ENCODE measurements at regions not wholly inside any gene's neighbourhood (a gene's known extent, or its start where the extent isn't known, plus 50 kb on each side); places are given as distances from the start of the nearest gene placed in this dataset.
"Not testable (repeated sequence)": the region's sequence is repeated elsewhere in the genome, so short reads cannot be mapped to it uniquely, and the experiment has no call there.

DNA sequence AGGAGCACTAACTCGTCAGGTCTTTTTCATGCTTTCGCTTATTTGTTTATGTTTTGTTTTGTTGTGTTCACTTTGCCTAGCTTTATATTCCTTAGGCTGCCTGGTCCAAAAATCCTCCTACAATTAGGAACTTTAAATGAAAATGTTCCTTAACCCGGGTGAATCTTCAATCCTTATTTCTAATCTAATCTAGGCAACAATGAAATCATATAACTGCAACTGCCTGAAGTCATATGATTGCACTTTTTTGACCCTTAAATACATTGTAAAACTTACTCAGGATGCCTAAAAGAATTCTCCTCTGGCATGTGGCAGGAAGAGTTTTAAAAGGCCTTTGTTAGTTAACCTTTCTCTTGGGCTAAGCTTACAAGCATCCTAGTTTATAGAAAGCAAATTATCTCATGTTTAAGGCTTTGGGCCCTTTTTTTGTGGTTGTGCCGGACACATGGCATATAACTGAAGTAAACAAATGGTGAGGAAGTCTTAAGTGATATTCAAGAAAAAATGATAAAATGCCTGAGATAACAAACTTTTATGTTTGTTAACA is 279.4 kb downstream of the FAT4 start:
- DNase-seq (ENCODE audit: low spot score), result no peak

DNA sequence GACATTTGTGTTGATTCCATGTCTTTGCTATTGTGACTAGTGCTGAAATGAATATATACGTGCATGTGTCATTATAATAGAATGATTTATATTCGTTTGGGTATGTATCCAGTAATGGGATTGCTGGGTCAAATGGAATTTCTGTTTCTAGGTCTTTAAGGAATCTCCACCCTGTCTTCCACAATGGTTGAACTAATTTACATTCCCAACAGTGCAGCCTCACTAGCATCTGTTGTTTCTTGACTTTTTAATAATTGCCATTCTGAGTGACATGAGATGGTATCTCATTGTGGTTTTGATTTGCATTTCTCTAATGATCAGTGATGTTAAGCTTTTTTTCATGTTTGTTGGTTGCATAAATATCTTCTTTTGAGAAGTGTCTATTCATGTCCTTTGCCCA is 291.2 kb downstream of the FAT4 start:
- not testable (repeated sequence) for DNase-seq (ENCODE audit: low spot score)

DNA sequence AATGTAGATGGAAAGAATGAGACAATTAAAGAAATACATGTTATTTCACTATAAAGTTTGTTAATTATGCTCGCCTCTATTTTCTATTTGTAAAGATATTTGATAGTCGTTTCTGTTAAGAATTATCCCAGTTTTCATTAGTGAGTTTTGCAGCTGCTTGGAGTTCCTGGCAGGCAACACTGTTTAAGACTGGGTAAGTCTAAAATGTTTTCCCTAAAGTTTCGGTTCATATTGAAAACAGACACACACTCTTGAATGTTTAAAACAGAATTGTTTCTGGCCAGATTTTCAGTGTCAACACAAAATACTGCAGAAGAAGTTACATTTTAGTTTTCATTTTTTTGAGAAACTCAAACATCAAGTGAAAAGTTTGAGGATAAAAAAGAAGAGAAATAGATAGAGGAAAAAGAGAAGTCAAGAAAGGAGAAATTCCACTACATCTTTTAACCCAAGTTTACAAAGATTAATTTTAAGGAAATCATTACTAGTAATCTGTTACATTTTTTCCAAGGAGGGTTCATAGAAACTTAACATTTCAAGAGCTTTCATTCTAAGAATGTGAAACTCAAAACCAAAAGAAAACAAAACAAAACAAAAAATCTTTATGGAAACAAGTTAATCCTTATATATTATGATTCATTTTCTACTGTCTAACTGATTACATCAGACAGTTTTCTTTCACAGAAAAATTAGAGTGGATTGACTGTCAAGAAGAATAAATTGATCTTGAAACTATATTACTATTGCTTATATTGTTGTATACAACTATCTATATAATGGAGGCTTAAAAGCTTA is 305.5 kb downstream of the FAT4 start:
- DNase-seq (ENCODE audit: low spot score), result no peak

DNA sequence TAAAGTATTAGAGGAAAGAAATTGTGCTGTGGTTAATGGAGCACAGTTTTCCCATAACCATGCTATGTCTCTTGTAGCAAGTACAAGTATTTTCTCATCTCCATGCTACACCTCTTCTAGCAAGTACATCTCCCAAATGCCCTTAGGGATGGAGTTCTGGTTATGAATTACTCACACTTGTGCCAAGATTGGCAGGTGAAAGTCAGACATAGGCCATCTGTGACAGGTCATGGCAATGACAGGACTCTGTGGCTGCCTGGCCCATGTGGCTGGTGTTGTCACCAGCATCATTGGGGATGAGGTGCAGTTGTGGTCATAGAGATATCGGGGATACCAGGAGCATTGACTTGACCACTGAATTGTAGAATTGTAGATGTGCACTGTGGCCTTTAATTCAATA is 310.2 kb downstream of the FAT4 start:
- no peak for DNase-seq (ENCODE audit: low spot score)

DNA sequence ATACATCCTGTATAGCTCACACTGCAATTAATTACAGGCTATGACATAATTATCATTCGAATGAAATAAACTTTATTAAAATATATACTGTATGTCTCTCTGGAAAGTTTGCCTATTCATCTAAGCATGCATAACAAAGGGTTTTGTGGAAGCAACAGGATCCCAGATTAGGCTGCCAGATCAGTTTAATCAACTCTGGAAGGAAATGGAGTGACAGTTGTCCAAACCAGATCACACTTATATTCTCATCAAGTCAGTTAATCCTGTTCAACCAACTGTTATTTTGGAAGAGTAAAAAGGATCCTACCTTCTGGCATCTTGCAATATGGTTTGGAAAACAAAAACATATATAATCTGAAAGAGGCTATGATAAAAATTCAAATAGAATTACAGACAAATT is 312.2 kb downstream of the FAT4 start:
- DNase-seq (ENCODE audit: low spot score), result no peak

DNA sequence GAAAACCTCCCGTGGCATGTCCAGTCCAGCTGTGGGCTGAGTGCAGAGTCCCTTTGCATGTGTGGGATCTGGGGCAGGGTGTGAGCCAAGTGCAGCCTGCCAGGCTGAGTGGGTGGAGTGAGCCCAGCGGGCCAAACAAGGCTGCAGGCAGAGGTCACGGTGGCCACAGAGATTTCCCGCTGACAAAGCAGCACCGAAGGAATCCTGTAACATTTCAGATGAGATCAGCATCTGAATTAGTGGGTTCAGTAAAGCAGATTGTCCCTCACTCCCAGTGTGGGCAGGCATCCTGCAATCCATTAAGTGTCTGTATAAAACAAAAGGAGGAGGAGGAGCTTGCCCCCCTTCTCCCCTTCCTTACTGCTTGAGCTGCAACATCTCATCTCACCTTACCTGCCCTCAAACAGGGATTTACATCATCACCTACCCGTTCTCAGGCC is 324.4 kb downstream of the FAT4 start:
- no peak for DNase-seq (ENCODE audit: low spot score)

DNA sequence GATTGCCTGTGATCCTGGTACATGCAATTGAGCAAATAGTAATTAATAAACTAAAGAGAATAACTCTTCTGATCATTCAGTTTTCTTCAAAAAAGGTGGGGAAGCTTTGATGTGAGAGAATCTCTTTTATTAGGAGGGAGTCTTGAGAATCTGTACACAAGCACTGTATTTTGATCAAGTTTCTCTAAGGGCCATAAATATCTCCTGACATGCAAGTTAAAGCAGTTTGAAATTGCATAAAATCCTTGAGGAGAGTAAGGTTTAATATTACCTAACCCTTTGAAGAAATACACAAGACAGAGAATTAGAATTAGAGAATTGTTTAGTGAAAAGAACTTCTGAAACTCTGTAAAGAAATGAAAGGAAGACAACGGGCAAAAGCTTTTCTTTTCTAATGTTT is 326.9 kb downstream of the FAT4 start:
- DNase-seq (ENCODE audit: low spot score), result no peak

DNA sequence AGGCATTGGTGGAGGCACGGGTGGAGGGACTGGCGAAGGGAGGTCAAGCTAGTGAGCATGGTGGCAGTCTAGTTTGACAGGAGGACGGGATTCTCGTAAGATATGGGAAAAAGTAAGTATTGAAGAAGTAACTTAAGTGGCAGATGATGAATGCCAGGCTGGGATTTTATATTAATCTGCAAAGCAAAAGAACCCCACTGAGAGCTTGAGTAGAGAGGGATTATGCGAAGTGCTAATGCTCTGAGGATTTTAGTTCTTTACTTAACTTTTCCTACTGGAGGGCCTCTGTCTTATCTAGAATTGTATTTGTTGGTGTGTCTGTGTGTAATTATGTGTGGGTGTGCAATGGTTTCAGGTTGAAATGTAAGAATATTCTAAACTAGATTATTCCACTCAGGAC is 327.9 kb downstream of the FAT4 start:
- no peak for DNase-seq (ENCODE audit: low spot score)

DNA sequence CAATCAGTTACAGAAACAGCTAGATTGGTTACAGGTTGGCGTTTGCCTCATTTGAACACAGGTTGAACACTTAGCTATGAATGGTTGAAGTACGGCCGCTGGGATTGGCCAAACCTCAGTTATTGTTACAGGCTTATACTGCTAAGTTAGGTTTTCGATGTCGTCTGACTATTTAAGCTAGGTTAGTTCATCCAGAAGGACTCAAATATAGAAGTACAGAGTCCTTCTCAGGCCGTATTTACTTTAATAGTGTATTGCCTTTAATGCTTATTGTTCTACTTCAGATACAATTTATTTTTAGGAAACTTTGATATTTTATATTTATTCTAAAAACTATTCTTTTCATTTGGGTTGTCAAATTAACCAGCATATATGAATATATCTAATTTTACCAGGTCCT is 334.7 kb downstream of the FAT4 start:
- DNase-seq (ENCODE audit: low spot score), result no peak

DNA sequence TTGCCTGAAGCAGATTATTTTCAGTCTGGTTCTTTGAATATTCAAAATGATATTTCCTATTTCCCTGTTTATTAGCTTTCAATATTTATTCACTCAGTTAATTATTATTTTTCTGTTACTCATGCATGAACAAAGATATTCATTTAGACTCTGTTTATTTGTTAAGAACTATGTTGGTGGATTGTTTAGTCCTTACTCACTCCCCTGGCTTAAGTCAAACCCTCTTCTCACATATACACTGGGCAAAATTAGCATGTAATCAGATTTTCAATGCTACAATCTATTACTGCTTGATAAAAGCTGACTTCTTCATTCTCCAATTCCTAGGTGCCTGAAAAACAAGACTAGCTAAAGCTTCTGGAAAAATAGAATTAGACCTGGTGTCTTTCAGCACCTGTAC is 335.8 kb downstream of the FAT4 start:
- DNase-seq (ENCODE audit: low spot score), result no peak

DNA sequence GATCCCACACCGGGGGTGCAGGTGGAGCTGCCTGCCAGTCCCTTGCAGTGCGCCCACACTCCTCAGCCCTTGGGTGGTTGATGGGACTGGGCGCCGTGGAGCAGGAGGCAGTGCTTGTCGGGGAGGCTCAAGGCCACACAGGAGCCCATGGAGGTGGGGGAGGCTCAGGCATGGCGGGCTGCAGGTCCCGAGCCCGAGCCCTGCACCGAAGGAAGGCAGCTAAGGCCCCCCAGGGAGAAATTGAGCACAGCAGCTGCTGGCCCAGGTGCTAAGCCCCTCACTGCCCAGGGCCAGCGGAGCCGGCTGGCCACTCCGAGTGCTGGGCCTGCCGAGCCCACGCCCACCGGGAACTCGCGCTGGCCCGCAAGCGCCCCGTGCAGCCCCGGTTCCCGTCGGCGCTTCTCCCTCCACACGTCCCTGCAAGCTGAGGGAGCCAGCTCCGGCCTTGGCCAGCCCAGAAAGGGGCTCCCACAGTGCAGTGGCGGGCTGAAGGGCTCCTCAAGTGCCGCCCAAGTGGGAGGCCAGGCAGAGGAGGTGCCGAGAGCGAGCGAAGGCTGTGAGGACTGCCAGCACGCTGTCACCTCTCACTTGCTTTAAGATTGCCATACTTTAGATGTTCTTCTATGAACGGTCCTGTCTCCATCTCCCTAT is 337.1 kb downstream of the FAT4 start:
- not testable (repeated sequence) for DNase-seq (ENCODE audit: low spot score)

DNA sequence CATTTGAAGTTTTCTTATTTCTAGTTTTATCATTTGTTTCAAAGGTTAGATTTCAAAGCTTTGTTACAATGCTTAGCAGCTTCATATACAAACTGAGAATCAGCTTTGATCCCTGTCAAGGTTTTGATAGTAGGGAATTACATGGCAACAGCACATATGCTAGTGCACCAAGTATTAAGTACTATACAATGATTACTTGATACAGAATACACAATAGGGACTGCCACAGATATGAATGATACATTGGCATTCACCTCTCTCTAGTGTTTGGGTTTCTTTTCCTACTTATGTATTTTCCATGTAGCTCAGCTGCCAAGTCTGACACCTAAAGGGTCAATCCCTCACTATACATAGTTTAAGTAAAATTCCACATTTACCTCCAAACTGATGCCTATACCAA is 344.0 kb downstream of the FAT4 start:
- DNase-seq (ENCODE audit: low spot score), result no peak

DNA sequence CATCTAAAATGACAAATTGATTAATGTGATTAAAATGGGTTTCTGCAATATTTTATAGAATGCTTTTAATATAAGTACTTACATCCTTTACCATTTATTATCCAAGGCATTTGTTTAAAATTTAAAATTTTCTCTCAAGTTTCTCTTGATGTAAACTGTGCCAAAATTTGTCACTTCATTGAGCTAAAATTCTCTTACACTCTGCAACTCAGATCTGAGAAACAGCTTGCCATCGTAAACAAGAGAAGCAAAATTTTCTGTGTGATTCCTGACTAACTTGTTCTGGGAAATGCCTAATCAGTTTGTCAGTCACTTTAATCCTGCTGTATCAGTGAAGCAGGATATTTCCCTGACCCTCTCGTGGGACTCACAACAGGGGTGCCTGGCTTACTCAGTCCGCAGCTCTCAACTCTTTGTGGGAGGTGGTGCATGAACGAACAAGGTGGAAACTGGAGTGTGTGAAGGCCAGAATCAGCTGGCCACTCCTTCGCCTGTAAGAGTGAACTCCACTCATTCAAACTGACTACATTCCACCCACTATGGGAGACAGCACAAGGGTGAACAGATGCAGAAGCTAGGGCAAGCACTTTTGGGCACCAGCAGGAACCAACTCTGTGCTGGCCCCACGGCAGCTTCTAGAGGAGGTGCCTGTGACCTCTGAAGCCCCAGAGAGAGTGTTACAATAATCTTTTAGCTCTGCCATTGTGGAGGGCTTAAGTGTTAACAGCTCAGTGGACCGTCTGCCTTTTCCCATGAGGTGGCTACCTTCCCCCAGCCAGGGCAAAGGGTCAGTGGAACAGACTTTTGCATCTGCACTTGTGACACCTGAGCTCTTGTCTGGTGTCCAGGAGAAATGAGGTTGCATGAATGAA is 349.4 kb downstream of the FAT4 start:
- no peak for DNase-seq (ENCODE audit: low spot score)

DNA sequence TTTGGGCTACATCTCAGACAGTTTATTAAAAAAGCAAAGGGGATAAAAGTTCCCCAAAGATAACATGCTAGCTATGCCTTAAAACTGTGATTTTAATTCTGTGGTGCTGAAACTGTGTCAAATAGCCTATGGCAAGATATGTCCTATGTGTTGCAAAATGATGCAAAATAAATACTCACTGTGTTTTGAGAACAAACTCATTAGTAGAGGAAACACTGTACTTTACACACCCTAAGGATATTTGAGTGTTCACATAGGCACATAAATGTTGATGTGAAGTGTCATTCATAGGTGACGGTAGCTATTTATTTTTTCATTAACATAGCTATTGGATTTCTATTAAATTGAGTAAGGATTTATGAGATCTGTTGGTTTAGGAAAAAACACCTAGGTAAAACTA is 351.9 kb downstream of the FAT4 start:
- no peak for DNase-seq (ENCODE audit: low spot score)

DNA sequence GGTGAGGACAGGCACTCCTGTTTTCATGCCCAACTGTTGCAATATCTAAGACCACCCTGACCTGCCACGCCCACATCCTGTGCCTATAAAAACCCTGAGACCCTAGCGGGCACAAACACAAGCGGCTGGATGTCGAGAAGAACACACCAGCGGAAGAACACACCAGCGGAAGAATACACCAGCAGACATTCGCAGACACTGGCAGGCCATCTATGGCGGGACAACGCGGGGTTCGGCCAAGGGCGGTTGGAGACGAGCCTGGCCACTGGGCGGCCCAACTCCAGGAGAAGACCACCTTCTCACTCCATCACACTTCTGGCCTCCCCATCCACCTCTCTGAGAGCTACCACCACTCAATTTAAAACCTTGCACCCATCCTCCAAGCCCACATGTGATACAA is 361.4 kb downstream of the FAT4 start:
- no peak for DNase-seq (ENCODE audit: low spot score)

DNA sequence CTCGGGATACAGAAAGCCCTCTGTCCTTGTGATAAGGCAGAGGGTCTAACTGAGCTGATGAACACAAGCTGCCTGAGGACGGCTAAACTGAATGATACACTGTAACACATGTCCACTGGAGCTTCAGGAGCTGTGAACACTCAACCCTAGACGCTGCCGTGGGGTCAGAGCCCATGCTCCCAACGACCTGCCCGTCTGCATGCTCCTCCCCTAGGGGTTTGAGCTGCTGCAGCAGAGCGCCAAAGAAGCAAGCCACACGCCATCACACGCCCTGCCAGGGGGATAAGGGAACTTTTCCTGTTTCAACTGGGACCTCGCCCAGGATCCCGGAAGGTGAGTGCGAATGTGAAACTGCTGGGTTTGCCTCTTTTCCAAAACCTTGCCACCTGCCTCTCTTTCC is 361.8 kb downstream of the FAT4 start:
- DNase-seq (ENCODE audit: low spot score), result no peak

DNA sequence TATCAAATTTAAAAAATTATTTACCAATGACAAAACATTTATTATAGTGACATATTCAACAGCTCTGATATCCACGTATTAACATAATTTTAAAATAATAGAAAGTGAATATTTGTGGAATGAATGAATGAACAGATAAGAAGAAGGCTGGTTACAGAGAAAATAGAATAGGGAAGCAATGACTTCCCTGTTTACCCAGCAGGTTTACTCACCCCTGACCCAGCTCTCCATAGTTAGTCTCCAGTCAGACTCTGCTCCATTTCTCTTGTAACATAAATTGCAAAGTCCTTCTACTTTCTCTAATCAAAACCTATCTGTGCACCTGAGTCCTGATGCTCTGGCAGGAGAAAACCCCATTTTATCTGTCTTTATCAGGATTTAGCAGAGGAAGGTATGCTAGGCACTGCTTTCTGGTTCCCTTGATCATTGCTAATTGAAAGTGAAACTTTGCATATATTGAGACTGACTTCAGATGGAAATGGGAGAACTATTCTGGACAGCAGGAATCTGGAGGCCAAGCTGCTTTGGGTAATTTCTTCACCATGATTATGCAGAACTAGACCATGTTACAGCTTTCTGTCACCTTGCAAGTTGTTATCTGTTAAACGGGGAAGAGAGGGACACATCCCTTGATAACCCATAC is 363.0 kb downstream of the FAT4 start:
- no peak for DNase-seq (ENCODE audit: low spot score)

DNA sequence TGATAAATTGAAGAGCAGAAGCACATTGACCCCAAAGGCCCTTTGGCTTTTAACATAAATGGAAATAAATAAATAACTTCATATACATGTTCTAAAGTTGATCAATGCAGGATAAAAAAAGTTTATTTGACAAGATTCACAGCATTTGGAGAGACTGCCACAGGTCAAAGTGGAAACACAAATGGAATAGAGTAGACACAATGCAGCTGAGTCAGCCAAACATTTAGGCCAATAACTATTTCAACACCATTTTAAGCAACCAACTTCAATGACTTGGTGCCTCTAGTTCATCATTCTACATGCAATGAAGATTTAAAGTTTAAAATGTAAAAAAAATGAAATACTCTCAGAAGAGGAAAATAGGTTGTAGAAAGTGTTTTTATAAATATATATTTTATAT is 365.2 kb downstream of the FAT4 start:
- DNase-seq (ENCODE audit: low spot score), result no peak

DNA sequence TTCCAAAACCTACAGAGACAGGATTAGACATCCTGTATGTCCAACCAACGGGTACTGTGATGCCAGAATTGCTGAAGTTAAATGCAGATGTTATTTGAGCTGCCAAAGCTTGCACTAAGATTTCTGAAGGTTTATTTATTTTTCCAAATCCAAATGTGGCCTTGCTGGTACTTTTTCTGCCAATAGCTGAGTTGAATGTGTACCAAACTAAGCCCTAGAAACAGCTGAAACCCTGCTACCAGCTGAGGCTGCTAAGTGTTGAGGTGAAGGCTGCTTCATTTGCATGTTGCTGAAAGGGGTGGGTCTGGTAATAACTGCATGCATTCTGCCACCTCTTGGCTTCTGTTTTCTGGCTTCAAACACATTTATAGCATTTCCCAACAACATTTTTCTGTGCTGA is 366.5 kb downstream of the FAT4 start:
- DNase-seq (ENCODE audit: low spot score), result no peak

DNA sequence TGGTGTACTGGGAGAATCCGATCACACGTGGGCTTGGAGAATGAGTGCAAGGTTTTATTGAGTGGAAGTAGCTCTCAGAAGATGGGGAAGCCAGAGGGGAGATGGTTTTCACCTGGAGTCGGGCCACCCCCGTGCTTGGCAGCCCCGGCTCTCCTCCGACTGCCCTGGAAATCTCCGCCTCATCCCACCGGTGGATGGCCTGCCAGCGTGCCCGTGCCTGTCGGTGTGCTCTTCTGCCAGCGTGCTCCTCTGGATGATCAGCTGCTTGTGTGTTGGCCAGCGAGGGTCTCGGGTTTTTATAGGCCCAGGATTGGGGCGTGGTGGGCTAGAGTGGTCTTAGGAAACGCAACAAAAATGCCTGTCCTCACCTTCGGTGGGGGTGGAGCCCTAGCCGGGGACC is 368.0 kb downstream of the FAT4 start:
- DNase-seq (ENCODE audit: low spot score), result no peak

DNA sequence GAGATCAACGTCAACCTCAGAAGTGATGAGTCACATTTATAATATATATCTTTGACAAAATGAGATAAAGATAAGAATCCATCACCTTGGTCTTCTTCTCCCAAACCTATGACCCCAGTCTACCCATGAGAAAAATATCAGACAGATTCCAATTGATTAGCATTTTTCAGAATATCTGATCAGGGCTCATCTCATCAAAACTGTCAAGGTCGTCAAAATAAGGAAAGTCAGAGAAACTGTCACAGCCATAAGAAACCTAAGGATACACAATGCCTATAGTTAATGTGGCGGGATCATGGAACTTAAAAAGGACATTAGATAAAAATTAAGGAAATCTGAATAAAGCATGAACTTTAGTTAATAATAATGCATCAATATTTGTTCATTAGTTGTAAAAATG is 374.1 kb downstream of the FAT4 start:
- DNase-seq (ENCODE audit: low spot score), result no peak

DNA sequence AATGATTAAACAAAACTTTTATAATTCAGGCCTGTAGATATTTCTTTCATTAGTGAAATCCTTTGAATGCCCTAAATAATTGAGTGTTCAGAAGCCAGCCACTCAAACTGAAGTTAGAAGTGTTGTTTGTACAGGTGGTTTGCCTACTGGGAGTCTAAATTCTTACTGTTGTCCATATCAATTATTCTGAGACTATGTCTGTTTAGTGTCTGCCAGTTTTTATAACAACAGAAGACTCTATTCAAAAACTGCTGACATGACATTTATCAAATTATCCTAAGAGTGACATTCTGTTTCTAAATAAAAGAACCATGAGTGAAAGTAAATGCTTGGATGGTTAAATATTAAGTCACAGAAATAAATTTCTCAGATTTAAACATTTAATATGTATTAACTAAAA is 375.1 kb downstream of the FAT4 start:
- no peak for DNase-seq (ENCODE audit: low spot score)

Data from Ammon's horn (tissue), 1 donor.